Keratinocyte (primary cell): ENCODE measurements at regions not wholly inside any gene's neighbourhood (a gene's known extent, or its start where the extent isn't known, plus 50 kb on each side); places are given as distances from the start of the nearest gene placed in this dataset.
"Not testable (repeated sequence)": the region's sequence is repeated elsewhere in the genome, so short reads cannot be mapped to it uniquely, and the experiment has no call there.

Source experiments
- CTCF ChIP-seq, 3 experiments: IDR thresholded peaks in 1 of 3; conservative IDR thresholded peaks in 1 of 3; optimal IDR thresholded peaks in 1 of 3; 2 replicates in 2 of 3; 3 replicates in 1 of 3; pipeline versions ENCODE3 to v1.5.1; 2011; ENCODE audit warnings: low read length in 3 of 3, mild to moderate bottlenecking in 3 of 3, moderate library complexity in 2 of 3, control low read depth in 1 of 3, inconsistent platforms in 1 of 3; ENCODE audit not compliant: insufficient read depth in 2 of 3; ENCODE audit errors: extremely low read depth in 1 of 3
- EZH2 ChIP-seq: IDR thresholded peaks from one replicate; pipeline ENCODE4 v1.6.1; 2012; ENCODE audit warnings: inconsistent platforms, mild to moderate bottlenecking, low read length, moderate library complexity

- not testable (repeated sequence) for TF ChIP-seq CTCF (optimal IDR thresholded peaks at IDR 0.05 in 1 of 3, IDR thresholded peaks at IDR 0.05 in 1 of 3, conservative IDR thresholded peaks at IDR 0.05 in 1 of 3; ENCODE audit: extremely low read depth in 1 of 3, insufficient read depth in 2 of 3, low read length in 3 of 3); EZH2
These were observed 91.0 kb downstream of the OR52B4 start for GRCh38 chr11:4277225-4277624.
